Keratinocyte (primary cell): ENCODE measurements at regions not wholly inside any gene's neighbourhood (a gene's known extent, or its start where the extent isn't known, plus 50 kb on each side); places are given as distances from the start of the nearest gene placed in this dataset.

Experiments
- DNase-seq: peaks from one replicate; pipeline ENCODE4 v3.0.0-alpha.2; 2011; ENCODE audit warnings: low read depth, missing footprints, low spot score
- FAIRE-seq: peaks from 2 replicates; lab custom pipeline; 2011; peaks lifted over from hg19 to GRCh38; lab: Jason Lieb, UNC
- H2AFZ ChIP-seq: 2 replicates; pipeline ENCODE4 v1.6.0; 2012; ENCODE audit warnings: low read length, control low read depth, inconsistent platforms; ENCODE audit not compliant: control insufficient read depth
- H3K27ac ChIP-seq: 2 replicates; pipeline ENCODE4 v1.5.1; 2011; ENCODE audit warnings: low read length; ENCODE audit not compliant: control insufficient read depth, insufficient read depth
- H3K27me3 ChIP-seq: 3 replicates; pipeline ENCODE4 v1.6.0; 2011; ENCODE audit warnings: low read length; ENCODE audit not compliant: control insufficient read depth, insufficient read depth; ENCODE audit errors: extremely low read depth
- H3K36me3 ChIP-seq, 2 experiments: 2 replicates in 1 of 2; 3 replicates in 1 of 2; pipeline ENCODE4 v1.5.1; 2011; ENCODE audit warnings: low read length in 2 of 2, mild to moderate bottlenecking in 1 of 2; ENCODE audit not compliant: control insufficient read depth in 2 of 2, insufficient read depth in 2 of 2; ENCODE audit errors: extremely low read depth in 1 of 2
- H3K4me1 ChIP-seq: 3 replicates; pipeline ENCODE4 v1.5.1; 2011; ENCODE audit warnings: low read length; ENCODE audit not compliant: control insufficient read depth, insufficient read depth; ENCODE audit errors: extremely low read depth
- H3K4me2 ChIP-seq: 3 replicates; pipeline ENCODE4 v1.6.0; 2011; ENCODE audit warnings: low read depth, low read length; ENCODE audit not compliant: control insufficient read depth, insufficient read depth; ENCODE audit errors: extremely low read depth
- H3K4me3 ChIP-seq, 3 experiments: fragments of 200-600 bp in 1 of 3; sonication (generic) in 1 of 3; 2 replicates in 2 of 3; 3 replicates in 1 of 3; pipeline ENCODE4 v1.5.1; 2011 to 2016; ENCODE audit warnings: low read length in 3 of 3, mild to moderate bottlenecking in 3 of 3, control low read depth in 2 of 3, inconsistent platforms in 1 of 3, low read depth in 1 of 3, mixed read lengths in 1 of 3, mixed run types in 1 of 3, moderate library complexity in 1 of 3; ENCODE audit not compliant: control insufficient read depth in 2 of 3, insufficient read depth in 2 of 3; ENCODE audit errors: extremely low read depth in 1 of 3
- H3K79me2 ChIP-seq: 2 replicates; pipeline ENCODE4 v1.6.0; 2012; ENCODE audit warnings: low read length; ENCODE audit not compliant: control insufficient read depth, insufficient read depth
- H3K9ac ChIP-seq: 3 replicates; pipeline ENCODE4 v1.6.0; 2011; ENCODE audit warnings: low read length; ENCODE audit not compliant: control insufficient read depth, insufficient read depth; ENCODE audit errors: extremely low read depth
- H3K9me1 ChIP-seq: 3 replicates; pipeline ENCODE4 v1.6.0; 2011; ENCODE audit warnings: low read length; ENCODE audit not compliant: control insufficient read depth, insufficient read depth; ENCODE audit errors: extremely low read depth
- H3K9me3 ChIP-seq: 2 replicates; pipeline ENCODE4 v1.5.1; 2012; ENCODE audit warnings: low read depth, low read length; ENCODE audit not compliant: control insufficient read depth
- H4K20me1 ChIP-seq: 3 replicates; pipeline ENCODE4 v1.6.0; 2011; ENCODE audit warnings: low read length; ENCODE audit not compliant: control insufficient read depth, insufficient read depth; ENCODE audit errors: extremely low read depth
- EZH2 ChIP-seq: IDR thresholded peaks from one replicate; pipeline ENCODE4 v1.6.1; 2012; ENCODE audit warnings: inconsistent platforms, mild to moderate bottlenecking, low read length, moderate library complexity
- dilution Hi-C: fragments of 300-500 bp; cut with MboI; formaldehyde crosslinking; loops from one replicate; pipeline ENCODE4 v1.7.0; 2020; ENCODE audit warnings: low sequenced_read_pairs; ENCODE audit not compliant: extremely low pct_ligation_motif_present
- TF ChIP-seq, protein P1 (sequence below), 3 experiments: IDR thresholded peaks in 1 of 3; conservative IDR thresholded peaks in 1 of 3; optimal IDR thresholded peaks in 1 of 3; 2 replicates in 2 of 3; 3 replicates in 1 of 3; pipeline versions ENCODE3 to v1.5.1; 2011; ENCODE audit warnings: low read length in 3 of 3, mild to moderate bottlenecking in 3 of 3, moderate library complexity in 2 of 3, control low read depth in 1 of 3, inconsistent platforms in 1 of 3; ENCODE audit not compliant: insufficient read depth in 2 of 3; ENCODE audit errors: extremely low read depth in 1 of 3

DNA sequence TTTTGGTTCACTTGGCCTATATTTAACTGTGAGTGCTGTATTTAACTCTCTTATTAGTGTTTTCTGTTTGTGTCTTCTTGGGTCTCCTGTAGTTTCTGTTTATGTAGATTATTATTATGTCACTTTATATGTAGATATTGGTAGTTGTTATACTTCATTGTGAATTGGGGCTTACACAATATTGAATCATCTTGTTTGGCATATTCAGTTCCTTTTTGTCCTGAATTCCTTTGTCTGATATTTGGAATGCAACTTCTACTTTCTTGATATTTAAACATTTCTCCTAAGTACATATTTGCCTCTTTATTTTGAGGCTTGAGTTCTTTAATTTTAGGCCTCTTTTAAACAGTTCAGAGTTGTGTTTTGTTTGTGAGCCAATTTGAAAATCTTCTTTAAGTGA is 544.8 kb upstream of the ADGRL3 start:
- no peak overlapping the region for H3K4me2 ChIP-seq
- dilution Hi-C loops, result no loop called here
- H3K4me1 ChIP-seq, result peaks cover 5% of the 10 kb centered on the region
- no peaks in the 10 kb centered on the region for H3K9me1 ChIP-seq
- no peak overlapping the region for H3K27ac ChIP-seq
- no peaks in the 10 kb centered on the region for H3K9me3 ChIP-seq
- no peak overlapping the region for H3K4me3 ChIP-seq
- FAIRE-seq, result no peak
- no peak overlapping the region for H2AFZ ChIP-seq
- no peak for TF ChIP-seq EZH2
- TF ChIP-seq, protein P1, sequence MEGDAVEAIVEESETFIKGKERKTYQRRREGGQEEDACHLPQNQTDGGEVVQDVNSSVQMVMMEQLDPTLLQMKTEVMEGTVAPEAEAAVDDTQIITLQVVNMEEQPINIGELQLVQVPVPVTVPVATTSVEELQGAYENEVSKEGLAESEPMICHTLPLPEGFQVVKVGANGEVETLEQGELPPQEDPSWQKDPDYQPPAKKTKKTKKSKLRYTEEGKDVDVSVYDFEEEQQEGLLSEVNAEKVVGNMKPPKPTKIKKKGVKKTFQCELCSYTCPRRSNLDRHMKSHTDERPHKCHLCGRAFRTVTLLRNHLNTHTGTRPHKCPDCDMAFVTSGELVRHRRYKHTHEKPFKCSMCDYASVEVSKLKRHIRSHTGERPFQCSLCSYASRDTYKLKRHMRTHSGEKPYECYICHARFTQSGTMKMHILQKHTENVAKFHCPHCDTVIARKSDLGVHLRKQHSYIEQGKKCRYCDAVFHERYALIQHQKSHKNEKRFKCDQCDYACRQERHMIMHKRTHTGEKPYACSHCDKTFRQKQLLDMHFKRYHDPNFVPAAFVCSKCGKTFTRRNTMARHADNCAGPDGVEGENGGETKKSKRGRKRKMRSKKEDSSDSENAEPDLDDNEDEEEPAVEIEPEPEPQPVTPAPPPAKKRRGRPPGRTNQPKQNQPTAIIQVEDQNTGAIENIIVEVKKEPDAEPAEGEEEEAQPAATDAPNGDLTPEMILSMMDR (optimal IDR thresholded peaks at IDR 0.05 in 1 of 3, IDR thresholded peaks at IDR 0.05 in 1 of 3, conservative IDR thresholded peaks at IDR 0.05 in 1 of 3; ENCODE audit: extremely low read depth in 1 of 3, insufficient read depth in 2 of 3, low read length in 3 of 3), result no peak
- no peak overlapping the region for H3K9ac ChIP-seq
- no peaks in the 10 kb centered on the region for H3K27me3 ChIP-seq
- no peaks in the 10 kb centered on the region for H4K20me1 ChIP-seq
- DNase-seq, result no peak
- no peaks in the 10 kb centered on the region for H3K36me3 ChIP-seq
- H3K79me2 ChIP-seq, result no peaks in the 10 kb centered on the region

DNA sequence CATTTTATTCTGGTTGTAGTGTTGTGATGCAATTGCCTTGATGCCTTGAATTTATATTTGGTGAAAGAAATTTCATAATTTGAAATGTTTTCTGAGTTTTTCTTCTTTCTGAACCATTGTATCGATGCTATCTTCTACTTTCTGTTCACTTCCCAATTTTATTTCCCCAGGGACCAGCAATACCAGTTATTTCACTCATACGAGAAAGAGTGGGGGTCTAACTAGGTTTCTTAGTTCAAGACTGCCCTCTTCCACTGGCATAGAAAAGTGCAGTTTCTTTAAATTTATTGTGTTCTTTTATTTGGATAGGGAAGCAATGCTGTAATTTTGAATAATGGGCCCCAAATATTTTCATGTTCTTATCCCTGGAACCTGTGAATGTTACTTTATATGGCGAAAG is 544.0 kb upstream of the ADGRL3 start:
- no peak overlapping the region for H3K9ac ChIP-seq
- peaks cover 5% of the 10 kb centered on the region for H3K4me1 ChIP-seq
- no peaks in the 10 kb centered on the region for H3K79me2 ChIP-seq
- dilution Hi-C loops, result no loop called here
- TF ChIP-seq, protein P1 (optimal IDR thresholded peaks at IDR 0.05 in 1 of 3, IDR thresholded peaks at IDR 0.05 in 1 of 3, conservative IDR thresholded peaks at IDR 0.05 in 1 of 3; ENCODE audit: extremely low read depth in 1 of 3, insufficient read depth in 2 of 3, low read length in 3 of 3), result no peak
- TF ChIP-seq EZH2, result no peak
- H4K20me1 ChIP-seq, result no peaks in the 10 kb centered on the region
- FAIRE-seq (no peak), DNase-seq (no peak)
- H3K4me2 ChIP-seq, result no peak overlapping the region
- no peaks in the 10 kb centered on the region for H3K9me3 ChIP-seq
- H3K27me3 ChIP-seq, result no peaks in the 10 kb centered on the region
- H3K9me1 ChIP-seq, result no peaks in the 10 kb centered on the region
- no peak overlapping the region for H3K27ac ChIP-seq
- no peak overlapping the region for H3K4me3 ChIP-seq
- no peaks in the 10 kb centered on the region for H3K36me3 ChIP-seq
- H2AFZ ChIP-seq, result no peak overlapping the region
